ENCODE measurements at regions not wholly inside any gene's neighbourhood (a gene's known extent, or its start where the extent isn't known, plus 50 kb on each side); places are given as distances from the start of the nearest gene placed in this dataset.

DNA sequence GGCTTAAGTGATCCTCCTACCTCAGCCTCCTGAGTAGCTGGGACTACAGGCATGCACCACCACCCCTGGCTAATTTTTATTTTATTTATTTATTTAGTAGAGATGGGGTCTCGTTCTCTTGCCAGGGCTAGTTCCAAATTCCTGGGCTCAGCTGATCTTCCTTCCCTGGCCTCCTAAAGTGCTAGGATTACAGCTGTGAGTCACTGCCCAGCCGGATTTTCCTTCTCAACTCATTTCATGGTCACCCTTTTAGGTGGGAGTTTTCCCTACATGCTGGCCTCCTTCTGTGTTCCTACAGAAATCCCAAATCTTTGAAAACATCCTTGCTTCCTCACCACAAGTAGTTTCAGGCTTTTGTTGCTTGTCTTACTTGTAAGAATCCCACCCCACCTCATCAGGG, 102.1 kb upstream of the SIAH1 start:
- TF ChIP-seq, protein P1, sequence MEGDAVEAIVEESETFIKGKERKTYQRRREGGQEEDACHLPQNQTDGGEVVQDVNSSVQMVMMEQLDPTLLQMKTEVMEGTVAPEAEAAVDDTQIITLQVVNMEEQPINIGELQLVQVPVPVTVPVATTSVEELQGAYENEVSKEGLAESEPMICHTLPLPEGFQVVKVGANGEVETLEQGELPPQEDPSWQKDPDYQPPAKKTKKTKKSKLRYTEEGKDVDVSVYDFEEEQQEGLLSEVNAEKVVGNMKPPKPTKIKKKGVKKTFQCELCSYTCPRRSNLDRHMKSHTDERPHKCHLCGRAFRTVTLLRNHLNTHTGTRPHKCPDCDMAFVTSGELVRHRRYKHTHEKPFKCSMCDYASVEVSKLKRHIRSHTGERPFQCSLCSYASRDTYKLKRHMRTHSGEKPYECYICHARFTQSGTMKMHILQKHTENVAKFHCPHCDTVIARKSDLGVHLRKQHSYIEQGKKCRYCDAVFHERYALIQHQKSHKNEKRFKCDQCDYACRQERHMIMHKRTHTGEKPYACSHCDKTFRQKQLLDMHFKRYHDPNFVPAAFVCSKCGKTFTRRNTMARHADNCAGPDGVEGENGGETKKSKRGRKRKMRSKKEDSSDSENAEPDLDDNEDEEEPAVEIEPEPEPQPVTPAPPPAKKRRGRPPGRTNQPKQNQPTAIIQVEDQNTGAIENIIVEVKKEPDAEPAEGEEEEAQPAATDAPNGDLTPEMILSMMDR (IDR thresholded peaks at IDR 0.05; ENCODE audit: extremely low read depth, insufficient read depth, missing control alignments) = no peak
- DNase-seq (ENCODE audit: low spot score) = no peak
- in situ Hi-C loops (cut with MboI; ENCODE audit: low pct_unique_long_range_greater_than_20kb, low sequenced_read_pairs, unreplicated experiment) = no loop called here

GRCh38 chr16:48481772-48482171, 96.6 kb upstream of the SIAH1 start:
- in situ Hi-C loops (cut with MboI; ENCODE audit: low pct_unique_long_range_greater_than_20kb, low sequenced_read_pairs, unreplicated experiment) = no loop called here

DNA sequence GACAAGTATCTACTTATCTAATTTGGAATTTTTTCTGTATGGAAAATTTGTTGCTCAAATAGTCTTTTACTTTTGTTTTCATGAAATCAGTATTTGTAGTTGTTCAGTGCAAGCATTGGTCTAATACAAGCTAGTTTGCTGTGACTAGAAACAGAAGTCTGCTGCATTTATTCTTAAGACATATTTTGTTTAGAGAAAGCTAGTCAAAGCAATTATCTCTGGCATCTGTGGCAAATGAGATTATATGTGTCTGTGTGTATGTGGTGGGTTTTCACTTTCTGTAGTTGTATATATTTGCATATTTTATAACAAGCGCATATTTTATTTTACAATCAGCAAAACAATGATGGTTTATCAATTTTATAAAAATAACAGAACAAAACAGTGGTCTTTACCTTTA, 96.0 kb upstream of the SIAH1 start:
- TF ChIP-seq, protein P1 (IDR thresholded peaks at IDR 0.05; ENCODE audit: extremely low read depth, insufficient read depth, missing control alignments) = no peak
- in situ Hi-C loops (cut with MboI; ENCODE audit: low pct_unique_long_range_greater_than_20kb, low sequenced_read_pairs, unreplicated experiment) = no loop called here
- no peak for DNase-seq (ENCODE audit: low spot score)

More at GRCh38 chr16:48481772-48482171, 96.6 kb upstream of the SIAH1 start:
- TF ChIP-seq, protein P1 (IDR thresholded peaks at IDR 0.05; ENCODE audit: extremely low read depth, insufficient read depth, missing control alignments) = no peak
- no peak for DNase-seq (ENCODE audit: low spot score)

GRCh38 chr16:48479955-48480354, 94.7 kb upstream of the SIAH1 start:
- TF ChIP-seq, protein P1 (IDR thresholded peaks at IDR 0.05; ENCODE audit: extremely low read depth, insufficient read depth, missing control alignments) = no peak
- no peak for DNase-seq (ENCODE audit: low spot score)
- in situ Hi-C loops (cut with MboI; ENCODE audit: low pct_unique_long_range_greater_than_20kb, low sequenced_read_pairs, unreplicated experiment) = no loop called here

GRCh38 chr16:48479329-48479728, 94.1 kb upstream of the SIAH1 start:
- no peak for DNase-seq (ENCODE audit: low spot score)
- in situ Hi-C loops (cut with MboI; ENCODE audit: low pct_unique_long_range_greater_than_20kb, low sequenced_read_pairs, unreplicated experiment) = no loop called here
- TF ChIP-seq, protein P1 (IDR thresholded peaks at IDR 0.05; ENCODE audit: extremely low read depth, insufficient read depth, missing control alignments) = no peak

GRCh38 chr16:48478393-48478792, 93.2 kb upstream of the SIAH1 start:
- DNase-seq (ENCODE audit: low spot score) = no peak
- TF ChIP-seq, protein P1 (IDR thresholded peaks at IDR 0.05; ENCODE audit: extremely low read depth, insufficient read depth, missing control alignments) = no peak
- in situ Hi-C loops (cut with MboI; ENCODE audit: low pct_unique_long_range_greater_than_20kb, low sequenced_read_pairs, unreplicated experiment) = no loop called here

GRCh38 chr16:48471435-48471834, 86.2 kb upstream of the SIAH1 start:
- no peak for DNase-seq (ENCODE audit: low spot score)
- in situ Hi-C loops (cut with MboI; ENCODE audit: low pct_unique_long_range_greater_than_20kb, low sequenced_read_pairs, unreplicated experiment) = no loop called here
- TF ChIP-seq, protein P1 (IDR thresholded peaks at IDR 0.05; ENCODE audit: extremely low read depth, insufficient read depth, missing control alignments) = no peak
